ENCODE measurements at regions not wholly inside any gene's neighbourhood (a gene's known extent, or its start where the extent isn't known, plus 50 kb on each side); places are given as distances from the start of the nearest gene placed in this dataset.

DNA sequence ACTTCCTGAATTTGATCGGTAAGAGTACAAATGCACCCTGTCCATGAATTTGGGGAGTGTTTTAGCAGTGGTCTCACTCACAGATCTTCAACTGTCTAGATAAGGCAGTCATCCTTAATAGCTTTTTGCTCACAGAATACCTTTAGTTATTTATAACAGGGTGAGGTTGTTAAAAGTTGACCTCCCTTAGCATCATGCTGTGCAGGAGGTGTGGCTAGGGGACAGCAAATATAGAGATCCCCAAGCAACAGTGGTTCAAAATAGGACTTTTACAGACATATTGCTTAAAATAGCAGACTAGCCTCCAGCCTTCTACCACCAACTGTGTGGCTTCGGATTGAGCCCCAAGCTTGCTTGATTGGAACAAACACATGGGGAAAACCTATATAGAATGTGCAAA lies 724.4 kb downstream of the TLE1 start:
- TF ChIP-seq, protein P1, sequence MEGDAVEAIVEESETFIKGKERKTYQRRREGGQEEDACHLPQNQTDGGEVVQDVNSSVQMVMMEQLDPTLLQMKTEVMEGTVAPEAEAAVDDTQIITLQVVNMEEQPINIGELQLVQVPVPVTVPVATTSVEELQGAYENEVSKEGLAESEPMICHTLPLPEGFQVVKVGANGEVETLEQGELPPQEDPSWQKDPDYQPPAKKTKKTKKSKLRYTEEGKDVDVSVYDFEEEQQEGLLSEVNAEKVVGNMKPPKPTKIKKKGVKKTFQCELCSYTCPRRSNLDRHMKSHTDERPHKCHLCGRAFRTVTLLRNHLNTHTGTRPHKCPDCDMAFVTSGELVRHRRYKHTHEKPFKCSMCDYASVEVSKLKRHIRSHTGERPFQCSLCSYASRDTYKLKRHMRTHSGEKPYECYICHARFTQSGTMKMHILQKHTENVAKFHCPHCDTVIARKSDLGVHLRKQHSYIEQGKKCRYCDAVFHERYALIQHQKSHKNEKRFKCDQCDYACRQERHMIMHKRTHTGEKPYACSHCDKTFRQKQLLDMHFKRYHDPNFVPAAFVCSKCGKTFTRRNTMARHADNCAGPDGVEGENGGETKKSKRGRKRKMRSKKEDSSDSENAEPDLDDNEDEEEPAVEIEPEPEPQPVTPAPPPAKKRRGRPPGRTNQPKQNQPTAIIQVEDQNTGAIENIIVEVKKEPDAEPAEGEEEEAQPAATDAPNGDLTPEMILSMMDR (IDR thresholded peaks at IDR 0.05; ENCODE audit: low read length): no peak
- TF ChIP-seq EZH2 (optimal IDR thresholded peaks at IDR 0.05; ENCODE audit: low read depth, low read length): no peak
